ENCODE measurements at regions not wholly inside any gene's neighbourhood (a gene's known extent, or its start where the extent isn't known, plus 50 kb on each side); places are given as distances from the start of the nearest gene placed in this dataset.

- DNase-seq (ENCODE audit: low read depth in 2 of 2), result no peak
These were observed 119.4 kb upstream of the MSX1 start for GRCh38 chr4:4740071-4740470.

- no peak for DNase-seq (ENCODE audit: low read depth in 2 of 2)
These were observed 123.6 kb upstream of the MSX1 start for GRCh38 chr4:4735870-4736269.

- no peak for DNase-seq (ENCODE audit: low read depth in 2 of 2)
These were observed 124.2 kb upstream of the MSX1 start for GRCh38 chr4:4735136-4735750.

- DNase-seq (ENCODE audit: low read depth in 2 of 2), result no peak
These were observed 125.0 kb upstream of the MSX1 start for GRCh38 chr4:4734425-4734824.

GRCh38 chr4:4733663-4734062, 125.8 kb upstream of the MSX1 start:
- no peak for DNase-seq (ENCODE audit: low read depth in 2 of 2)

- no peak for DNase-seq (ENCODE audit: low read depth in 2 of 2)
These were observed 129.2 kb upstream of the MSX1 start for GRCh38 chr4:4730249-4730648.

- DNase-seq (ENCODE audit: low read depth in 2 of 2), result no peak
These were observed 130.3 kb upstream of the MSX1 start for GRCh38 chr4:4729206-4729605.

GRCh38 chr4:4727536-4727935, 131.9 kb upstream of the MSX1 start:
- no peak for DNase-seq (ENCODE audit: low read depth in 2 of 2)

GRCh38 chr4:4726051-4726450, 133.4 kb upstream of the MSX1 start:
- DNase-seq (ENCODE audit: low read depth in 2 of 2), result no peak

- DNase-seq (ENCODE audit: low read depth in 2 of 2), result no peak
These were observed 135.1 kb upstream of the MSX1 start for GRCh38 chr4:4724321-4724720.

GRCh38 chr4:4721636-4722035, 137.8 kb upstream of the MSX1 start:
- DNase-seq (ENCODE audit: low read depth in 2 of 2), result no peak

- no peak for DNase-seq (ENCODE audit: low read depth in 2 of 2)
These were observed 138.8 kb upstream of the MSX1 start for GRCh38 chr4:4720646-4721045.

GRCh38 chr4:4719436-4719835, 140.0 kb upstream of the MSX1 start:
- no peak for DNase-seq (ENCODE audit: low read depth in 2 of 2)

GRCh38 chr4:4717692-4718091, 141.8 kb upstream of the MSX1 start:
- no peak for DNase-seq (ENCODE audit: low read depth in 2 of 2)

- no peak for DNase-seq (ENCODE audit: low read depth in 2 of 2)
These were observed 145.1 kb upstream of the MSX1 start for GRCh38 chr4:4714331-4714730.

GRCh38 chr4:4712800-4713528, 146.5 kb upstream of the MSX1 start:
- DNase-seq (ENCODE audit: low read depth in 2 of 2), result no peak

GRCh38 chr4:4711902-4712301, 147.6 kb upstream of the MSX1 start:
- DNase-seq (ENCODE audit: low read depth in 2 of 2), result no peak

GRCh38 chr4:4709736-4710135, 149.7 kb upstream of the MSX1 start:
- DNase-seq (ENCODE audit: low read depth in 2 of 2), result no peak

- DNase-seq (ENCODE audit: low read depth in 2 of 2), result no peak
These were observed 155.2 kb upstream of the MSX1 start for GRCh38 chr4:4704267-4704666.

GRCh38 chr4:4697584-4697983, 155.7 kb upstream of the STX18 start:
- no peak for DNase-seq (ENCODE audit: low read depth in 2 of 2)

GRCh38 chr4:4696530-4696929, 154.7 kb upstream of the STX18 start:
- DNase-seq (ENCODE audit: low read depth in 2 of 2), result no peak

- DNase-seq (ENCODE audit: low read depth in 2 of 2), result no peak
These were observed 153.6 kb upstream of the STX18 start for GRCh38 chr4:4695497-4695896.

- DNase-seq (ENCODE audit: low read depth in 2 of 2), result no peak
These were observed 153.0 kb upstream of the STX18 start for GRCh38 chr4:4694827-4695226.

GRCh38 chr4:4694296-4694772, 152.5 kb upstream of the STX18 start:
- DNase-seq (ENCODE audit: low read depth in 2 of 2), result no peak

Data from fibroblast of skin of left quadriceps (primary cell).